ENCODE measurements at regions not wholly inside any gene's neighbourhood (a gene's known extent, or its start where the extent isn't known, plus 50 kb on each side); places are given as distances from the start of the nearest gene placed in this dataset.
"Not testable (repeated sequence)": the region's sequence is repeated elsewhere in the genome, so short reads cannot be mapped to it uniquely, and the experiment has no call there.

- no peak for DNase-seq
Measured at GRCh38 chr12:9449181-9449580, 158.5 kb downstream of the KLRB1 start.

DNA sequence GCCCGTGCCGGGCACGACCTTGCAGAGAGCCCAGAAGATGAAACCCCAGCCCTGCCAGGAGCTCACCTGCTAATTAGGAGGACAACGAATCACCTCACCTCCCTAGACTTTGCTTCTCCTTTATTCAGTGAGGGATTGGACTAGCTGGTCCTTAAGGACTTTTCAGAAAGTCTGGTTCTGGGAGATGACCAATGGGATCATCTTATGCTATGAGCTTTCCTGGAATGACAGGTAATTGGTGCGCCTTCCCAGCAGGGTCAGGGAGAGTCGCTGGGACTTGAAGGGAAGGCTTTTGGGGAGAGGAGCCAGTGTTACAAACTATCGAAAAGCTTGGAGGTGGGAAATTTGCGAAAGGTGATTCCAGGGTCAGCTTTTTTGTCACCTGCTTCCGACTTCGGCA lies 159.1 kb downstream of the KLRB1 start:
- not testable (repeated sequence) for DNase-seq

DNA sequence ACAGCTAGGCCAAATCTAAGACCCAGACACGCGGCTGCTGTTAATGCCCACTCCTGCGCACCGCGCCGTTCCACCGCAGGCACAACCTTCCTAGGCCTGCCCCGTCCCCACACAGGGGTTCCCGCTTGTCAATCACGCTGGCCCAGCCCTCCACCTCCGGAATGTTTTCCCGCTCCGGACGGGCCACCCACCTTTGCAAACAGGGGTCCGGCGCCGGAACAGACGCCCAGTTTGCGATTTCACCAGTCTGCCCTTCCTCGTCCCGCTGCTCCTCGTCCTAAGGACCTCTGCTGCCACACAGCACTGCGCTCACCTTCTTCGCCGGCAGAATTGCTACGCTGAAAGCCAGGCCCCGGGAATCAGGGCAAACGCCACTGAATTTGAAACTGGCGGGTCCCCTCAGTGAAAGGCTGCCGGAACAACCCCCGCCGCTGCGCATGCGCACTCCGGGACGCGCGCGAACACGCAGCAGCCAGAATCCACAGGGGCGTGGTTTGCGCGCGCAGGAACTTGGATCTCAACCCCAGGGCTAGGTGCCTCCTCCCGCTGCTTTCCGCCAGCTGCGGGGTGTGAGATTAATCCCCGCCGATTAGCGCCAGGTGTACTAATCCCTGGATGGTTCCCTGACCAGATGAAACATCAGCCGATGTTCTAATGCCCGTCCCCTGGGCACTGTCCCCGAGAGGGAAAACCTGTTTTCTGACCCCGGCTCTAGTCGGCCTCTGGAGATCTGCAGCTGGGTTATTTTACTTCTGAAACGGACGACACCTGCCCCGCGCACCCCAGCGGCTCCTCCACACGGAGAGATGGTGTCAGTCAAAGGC lies 159.7 kb downstream of the KLRB1 start:
- DNase-seq = peak; percentile 93

DNA sequence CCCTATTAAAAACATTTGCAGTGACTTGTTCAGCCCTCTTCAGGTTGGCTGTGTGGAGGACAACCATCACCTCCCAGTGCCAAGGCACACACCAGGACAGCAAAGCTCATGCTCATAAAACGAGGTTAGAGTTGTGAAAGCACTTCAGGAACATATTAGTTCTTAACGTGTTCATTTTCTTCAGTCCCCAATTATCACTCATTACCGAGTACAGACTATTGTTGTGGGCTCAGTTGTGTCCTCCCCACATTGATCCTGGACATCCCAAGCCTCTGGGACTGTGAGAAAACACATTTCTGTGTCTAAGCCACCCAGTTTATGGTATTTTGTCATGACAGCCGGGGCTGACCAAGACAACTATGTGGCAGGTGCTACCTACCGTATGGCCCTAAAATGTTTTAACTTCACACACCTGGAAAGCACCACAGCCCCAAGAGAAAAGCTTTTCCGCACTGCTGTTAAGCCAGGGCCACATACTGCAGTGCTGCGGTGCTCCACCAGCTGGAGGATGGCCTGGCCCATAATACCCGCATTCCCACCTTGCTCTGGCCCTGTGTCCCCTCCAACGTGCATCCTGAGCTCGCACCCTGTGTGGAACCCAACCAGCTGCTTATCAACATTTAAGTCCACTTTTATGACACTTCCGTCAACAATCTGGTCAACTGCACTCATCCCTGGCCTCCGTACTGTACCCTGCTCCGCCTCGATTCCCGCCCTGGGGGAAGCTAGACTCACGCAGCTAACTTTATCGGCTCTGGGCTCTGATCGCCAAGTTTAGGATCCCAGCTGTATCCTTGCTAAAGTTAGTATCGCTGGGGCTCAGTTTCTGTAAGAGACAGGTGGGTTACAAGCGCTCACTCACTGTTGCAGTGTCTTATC lies 160.6 kb downstream of the KLRB1 start:
- peak; percentile 7 for DNase-seq

GRCh38 chr12:9440428-9440827 lies 167.3 kb downstream of the KLRB1 start:
- DNase-seq = not testable (repeated sequence)

- not testable (repeated sequence) for DNase-seq
Measured at GRCh38 chr12:9435682-9436081, 172.0 kb downstream of the KLRB1 start.

DNA sequence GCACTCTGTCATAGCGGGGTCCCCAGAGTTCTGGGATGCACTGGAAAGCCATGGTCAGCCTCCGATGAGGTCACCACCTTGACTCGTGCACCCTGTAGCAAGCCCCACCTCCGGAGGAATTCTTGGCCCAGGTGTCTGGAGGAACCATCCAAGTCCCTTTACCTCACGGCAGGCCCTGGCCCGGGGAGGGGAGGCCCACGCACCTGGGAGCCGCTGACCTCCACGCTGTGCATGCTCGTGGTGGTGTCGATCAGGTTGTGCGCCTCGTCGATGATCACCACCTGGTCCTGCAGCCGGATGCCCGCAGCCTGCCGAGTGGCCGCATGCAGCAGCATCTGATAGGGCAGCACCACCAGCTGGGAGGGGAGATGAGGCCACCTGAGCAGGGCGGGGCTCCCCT lies 177.3 kb downstream of the KLRB1 start:
- DNase-seq = not testable (repeated sequence)

GRCh38 chr12:9428856-9429255 lies 178.9 kb downstream of the KLRB1 start:
- not testable (repeated sequence) for DNase-seq

- not testable (repeated sequence) for DNase-seq
Measured at GRCh38 chr12:9425429-9425828, 182.3 kb downstream of the KLRB1 start.

- DNase-seq = not testable (repeated sequence)
Measured at GRCh38 chr12:9424175-9424740, 183.5 kb downstream of the KLRB1 start.

DNA sequence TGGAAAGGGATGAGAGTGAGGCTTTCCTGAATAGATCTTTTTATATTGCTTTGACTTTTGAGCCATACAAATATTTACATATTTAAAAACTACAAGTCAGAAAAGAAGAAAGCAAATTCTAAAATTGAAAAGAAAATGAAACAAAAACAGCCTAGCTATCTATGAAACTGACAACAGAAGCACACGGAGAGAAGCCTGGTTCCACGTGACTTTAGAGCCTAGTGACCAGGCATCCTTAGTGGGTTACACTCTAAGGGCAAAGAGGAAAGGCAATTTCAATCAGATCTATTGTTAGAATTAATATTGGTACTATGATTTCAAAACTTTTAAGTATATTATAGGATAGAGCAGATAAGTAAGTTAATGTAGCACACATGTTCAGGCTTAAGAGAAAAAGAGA lies 185.0 kb downstream of the KLRB1 start:
- DNase-seq = not testable (repeated sequence)

DNA sequence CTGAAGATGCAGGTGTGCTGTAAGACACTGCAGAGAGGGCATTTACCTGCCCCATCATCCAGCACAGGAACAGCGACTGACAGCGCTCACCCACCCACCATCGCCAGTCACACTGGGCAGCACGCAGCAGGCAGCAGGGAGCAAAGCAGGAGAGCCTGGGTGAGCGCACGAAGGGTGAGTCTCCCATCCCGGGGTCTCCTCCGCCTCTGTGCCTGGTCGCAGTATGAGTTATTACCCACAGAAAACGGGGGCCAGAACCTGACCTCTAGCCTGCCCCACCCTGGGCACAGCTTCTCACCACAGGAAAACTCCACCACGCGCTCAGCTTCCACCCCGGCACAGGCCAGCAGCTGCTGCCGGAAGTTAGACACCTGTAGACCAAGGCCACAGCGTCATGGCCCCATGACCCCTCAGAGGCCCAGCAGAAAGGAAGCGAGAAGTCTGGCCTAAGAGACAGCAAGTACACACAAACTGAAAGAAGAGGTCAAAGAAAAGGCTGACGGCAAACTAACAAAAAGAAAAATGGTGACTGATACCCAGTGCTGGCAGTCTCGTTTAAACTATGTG lies 186.1 kb downstream of the KLRB1 start:
- DNase-seq = peak; percentile 68

DNA sequence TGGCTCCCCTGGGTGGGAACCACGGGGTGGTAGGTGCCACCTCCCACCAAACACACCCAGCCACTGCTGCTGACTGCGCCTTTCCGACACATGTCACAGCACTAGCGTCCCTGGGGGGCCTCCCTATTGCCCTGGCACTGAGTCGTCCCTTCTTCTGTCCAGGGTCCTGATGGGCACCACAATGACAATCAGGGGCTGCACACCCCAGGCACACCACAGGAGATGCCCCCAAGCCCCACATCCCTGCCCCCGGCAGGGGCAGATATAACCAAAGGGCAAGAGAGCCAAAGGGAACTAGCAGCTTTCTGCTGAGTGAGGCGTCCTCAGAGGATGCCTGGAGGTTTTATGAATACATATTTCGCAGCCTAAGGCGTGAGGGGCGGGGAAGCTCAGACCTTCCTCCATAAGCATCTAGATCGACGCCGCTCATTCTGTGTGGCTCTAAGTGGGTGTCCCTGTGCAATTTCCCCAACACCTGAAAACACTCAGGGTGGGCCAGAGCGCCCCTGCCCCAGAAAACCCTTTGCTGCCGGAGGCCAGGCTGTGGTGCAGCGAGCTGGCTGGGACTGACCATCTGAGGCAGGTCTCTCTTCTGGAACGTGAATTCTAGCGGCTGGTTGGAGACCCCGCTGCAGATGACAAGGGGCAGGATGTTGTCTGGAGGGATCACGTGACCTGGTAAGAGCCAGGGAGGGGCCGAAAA lies 186.7 kb downstream of the KLRB1 start:
- DNase-seq = not testable (repeated sequence)

GRCh38 chr12:9418669-9419041 lies 189.1 kb downstream of the KLRB1 start:
- not testable (repeated sequence) for DNase-seq

DNA sequence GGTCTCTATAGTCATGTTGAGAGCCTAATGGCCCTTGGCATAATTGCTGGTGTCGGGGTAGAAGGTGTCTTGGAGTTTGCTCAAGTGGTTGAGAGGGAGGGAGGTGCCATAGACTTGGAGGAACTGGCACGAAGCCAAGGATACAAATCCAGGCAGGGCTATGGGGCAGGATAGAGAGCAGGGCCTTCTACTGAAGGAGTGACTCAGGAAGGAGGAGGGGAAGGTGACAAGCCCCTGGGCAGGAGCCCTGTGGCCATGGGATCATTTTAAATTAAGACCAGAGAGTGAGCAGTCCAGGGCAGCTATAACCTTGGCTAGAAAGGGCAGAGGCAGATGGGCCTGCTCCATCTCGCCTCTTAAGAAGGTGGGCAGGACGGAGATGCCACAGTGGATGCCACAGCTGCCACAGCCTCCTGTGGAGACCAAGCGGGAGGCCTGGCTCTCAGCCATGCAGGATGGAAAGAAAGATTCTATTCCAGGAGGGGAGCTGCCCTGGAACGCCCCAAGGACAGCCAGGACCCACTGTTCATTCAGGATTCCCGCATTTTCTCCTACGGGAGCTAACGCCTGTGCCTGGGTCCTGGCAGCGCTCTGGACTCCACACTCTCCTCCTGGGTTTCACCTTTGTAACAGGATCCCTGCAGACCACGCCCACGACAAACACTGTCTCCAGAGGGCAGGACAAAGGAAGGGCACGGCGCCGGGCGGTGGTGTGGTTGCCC lies 189.6 kb downstream of the KLRB1 start:
- not testable (repeated sequence) for DNase-seq

DNA sequence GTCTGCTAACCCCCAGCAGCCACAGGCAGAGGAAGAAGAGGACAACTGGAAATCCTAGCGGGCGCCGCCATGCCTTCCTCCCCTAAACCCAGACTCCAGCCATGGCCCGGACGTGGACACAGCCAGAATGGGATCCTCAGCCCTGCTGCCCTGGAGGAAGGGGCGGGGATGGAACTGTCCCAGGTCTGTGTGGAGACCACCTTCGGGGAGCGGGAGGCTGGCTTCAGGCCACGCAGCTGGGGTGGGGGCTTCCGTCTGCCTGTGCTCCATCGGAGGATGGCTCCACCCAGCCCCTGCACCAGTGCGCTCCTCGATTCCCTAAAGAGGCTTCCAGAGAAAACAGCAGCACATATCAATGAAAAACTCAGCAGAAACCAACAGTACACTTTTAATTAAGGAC lies 190.4 kb downstream of the KLRB1 start:
- DNase-seq = not testable (repeated sequence)

DNA sequence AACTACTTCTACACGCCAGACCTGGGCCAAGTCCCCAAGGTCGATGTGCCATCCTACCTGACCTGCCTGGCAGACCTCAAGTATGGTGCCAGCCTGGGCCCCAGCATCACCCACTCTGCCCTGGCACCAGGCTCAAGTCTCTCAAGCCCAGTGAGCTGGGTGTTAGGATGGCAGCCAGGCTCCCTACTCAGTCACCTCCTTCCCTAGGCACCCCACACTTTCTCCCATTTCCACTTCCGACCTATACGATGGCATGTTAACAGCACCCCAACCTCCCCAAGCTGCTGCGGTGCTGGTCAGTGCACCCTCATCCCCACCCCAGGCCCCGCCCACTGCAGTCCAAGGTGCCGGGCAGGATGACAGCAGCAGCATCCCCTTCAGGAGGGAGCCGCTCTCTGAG lies 191.4 kb downstream of the KLRB1 start:
- DNase-seq = not testable (repeated sequence)

DNA sequence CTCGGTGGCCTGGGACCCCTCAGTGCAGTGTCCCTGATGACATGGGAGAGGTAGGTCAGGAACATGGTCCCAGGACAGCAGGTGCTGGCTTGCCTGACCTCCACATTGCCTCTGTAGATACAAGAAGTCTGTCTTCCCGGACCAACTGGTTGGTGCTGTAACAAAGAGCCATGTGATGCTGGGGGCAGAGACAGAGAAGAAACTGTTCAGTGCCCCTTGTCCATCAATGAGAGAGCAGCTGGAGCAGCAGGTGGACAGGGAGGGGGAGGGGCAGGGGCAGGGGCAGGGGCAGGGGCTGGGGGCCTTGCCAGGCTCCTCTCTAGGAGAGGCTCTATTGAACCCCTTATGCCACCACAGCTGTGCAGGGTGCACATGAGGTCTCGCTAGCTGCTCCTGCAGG lies 191.8 kb downstream of the KLRB1 start:
- not testable (repeated sequence) for DNase-seq

- DNase-seq = not testable (repeated sequence)
Measured at GRCh38 chr12:9413862-9414261, 193.9 kb downstream of the KLRB1 start.

GRCh38 chr12:9412459-9412858 lies 195.3 kb downstream of the KLRB1 start:
- not testable (repeated sequence) for DNase-seq

DNA sequence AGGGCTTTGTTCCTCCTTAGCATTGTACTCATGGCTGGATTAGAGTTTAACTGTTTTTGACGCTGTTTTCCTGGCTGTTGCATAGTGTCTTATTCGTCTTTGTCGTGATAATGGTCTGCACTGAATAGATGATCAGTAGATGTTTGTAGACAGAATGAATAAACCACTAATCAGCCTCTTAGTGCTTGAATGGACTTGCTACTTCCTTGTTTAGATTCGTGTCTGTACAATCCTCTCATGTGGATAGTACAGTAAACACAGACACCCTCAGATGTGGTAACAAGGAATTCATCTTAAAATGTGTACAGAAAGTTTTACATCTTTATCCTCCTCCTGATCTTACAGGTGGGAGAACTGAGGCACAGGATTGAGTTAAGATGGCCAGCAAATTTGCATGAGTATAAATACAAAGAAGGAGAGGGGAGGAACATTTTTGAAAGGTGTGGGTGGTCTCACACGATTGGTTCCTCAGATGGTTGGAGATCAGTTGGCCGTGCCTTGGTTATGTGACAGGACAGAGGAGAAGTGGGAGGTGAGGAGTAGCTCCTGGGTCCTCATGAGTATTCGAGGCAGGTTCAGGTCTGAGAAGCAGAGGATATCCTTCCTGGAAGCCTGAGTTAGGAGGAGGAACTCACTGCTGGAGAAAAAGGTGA lies 196.0 kb downstream of the KLRB1 start:
- DNase-seq = not testable (repeated sequence)

All from RPMI8226 (cell line).